Lower leg skin (tissue), 3 donors: ENCODE measurements at regions not wholly inside any gene's neighbourhood (a gene's known extent, or its start where the extent isn't known, plus 50 kb on each side); places are given as distances from the start of the nearest gene placed in this dataset.

ENCODE experiments used
- CTCF ChIP-seq, 3 donors: fragments of 450-650 bp; IDR thresholded peaks; one replicate each; pipeline ENCODE4 v1.5.1; 2016; ENCODE audit warnings: antibody characterized with exemption in 3 of 3, mild to moderate bottlenecking in 3 of 3, moderate library complexity in 2 of 3
- POLR2A ChIP-seq, 2 donors: fragments of 450-650 bp; IDR thresholded peaks; one replicate each; pipeline ENCODE4 v1.6.1; 2016 to 2017; ENCODE audit warnings: antibody characterized with exemption in 2 of 2, mild to moderate bottlenecking in 1 of 2, moderate library complexity in 1 of 2

GRCh38 chr12:82097877-82098276, 260.3 kb downstream of the CCDC59 start:
- TF ChIP-seq CTCF (IDR thresholded peaks at IDR 0.05) (no peak), POLR2A (IDR thresholded peaks at IDR 0.05) (no peak)
